H1 (cell line): ENCODE measurements at regions not wholly inside any gene's neighbourhood (a gene's known extent, or its start where the extent isn't known, plus 50 kb on each side); places are given as distances from the start of the nearest gene placed in this dataset.

ENCODE experiments used
- CTCF ChIA-PET: fragments of 300-600 bp; sonication (Branson Sonifier 250); formaldehyde crosslinking; loops from one replicate; lab custom pipeline; 2021; ENCODE audit not compliant: partially characterized antibody; lab: Charles Lee
- POLR2A ChIA-PET: fragments of 300-600 bp; sonication (Branson Sonifier 250); formaldehyde crosslinking; loops from one replicate; lab custom pipeline; 2021; ENCODE audit warnings: inconsistent platforms; ENCODE audit not compliant: partially characterized antibody; lab: Charles Lee
- DNase-seq, 2 experiments: peaks; one replicate each; pipeline versions ENCODE4 v3.0.0 to v3.0.0-alpha.2; 2010 to 2022; ENCODE audit warnings: low spot score in 2 of 2, low read depth in 1 of 2, mixed read lengths in 1 of 2
- FAIRE-seq: peaks from 2 replicates; lab custom pipeline; 2011; peaks lifted over from hg19 to GRCh38; lab: Jason Lieb, UNC
- H2AFZ ChIP-seq: 2 replicates; pipeline ENCODE4 v1.8.1; 2012; ENCODE audit warnings: low read length, inconsistent platforms
- H2AK5ac ChIP-seq: 2 replicates; pipeline ENCODE4 v1.6.1; 2013; ENCODE audit warnings: low read depth, low read length
- H2BK120ac ChIP-seq: replicated peaks from 2 replicates; pipeline ENCODE3; 2013; ENCODE audit warnings: low read depth, low read length, inconsistent platforms
- H2BK12ac ChIP-seq: 2 replicates; pipeline ENCODE4 v1.6.1; 2013; ENCODE audit warnings: low read depth, low read length
- H2BK15ac ChIP-seq: 2 replicates; pipeline ENCODE4 v1.6.1; 2013; ENCODE audit warnings: low read length
- H2BK20ac ChIP-seq: 2 replicates; pipeline ENCODE4 v1.6.1; 2013; ENCODE audit warnings: low read length
- H2BK5ac ChIP-seq: 2 replicates; pipeline ENCODE4 v1.6.1; 2013; ENCODE audit warnings: low read depth, low read length
- H3K14ac ChIP-seq: 2 replicates; pipeline ENCODE4 v1.6.1; 2013; ENCODE audit warnings: inconsistent platforms; ENCODE audit not compliant: insufficient read length
- H3K18ac ChIP-seq: 2 replicates; pipeline ENCODE4 v1.6.1; 2013; ENCODE audit warnings: low read length; ENCODE audit errors: extremely low read depth
- H3K23ac ChIP-seq: 2 replicates; pipeline ENCODE4 v1.6.1; 2013; ENCODE audit warnings: inconsistent platforms; ENCODE audit not compliant: insufficient read length
- H3K23me2 ChIP-seq: 2 replicates; pipeline ENCODE4 v1.6.1; 2013; ENCODE audit warnings: low read depth, low read length
- H3K27ac ChIP-seq: 2 replicates; pipeline ENCODE4 v1.6.1; 2011; ENCODE audit warnings: low read depth, low read length, inconsistent platforms
- H3K27me3 ChIP-seq, 4 experiments: replicated peaks in 1 of 4; 1 replicate in 1 of 4; 2 replicates in 3 of 4; pipeline versions ENCODE4 v1.6.1 to v1.8.1; 2011 to 2013; ENCODE audit warnings: low read length in 3 of 4, mild to moderate bottlenecking in 3 of 4, inconsistent platforms in 2 of 4, mixed read lengths in 2 of 4, moderate library complexity in 1 of 4; ENCODE audit not compliant: control insufficient read depth in 3 of 4, insufficient read depth in 3 of 4; ENCODE audit errors: extremely low read depth in 1 of 4
- H3K36me3 ChIP-seq, 4 experiments: 2 replicates each; pipeline versions ENCODE4 v1.6.1 to v1.8.1; 2011 to 2013; ENCODE audit warnings: mild to moderate bottlenecking in 4 of 4, low read length in 3 of 4, moderate library complexity in 2 of 4, control low read depth in 1 of 4, inconsistent platforms in 1 of 4; ENCODE audit not compliant: insufficient read depth in 4 of 4, control insufficient read depth in 2 of 4
- H3K4ac ChIP-seq: replicated peaks from 2 replicates; pipeline ENCODE3; 2013; ENCODE audit warnings: low read length, low read depth, mixed read lengths, inconsistent platforms; ENCODE audit not compliant: insufficient read length
- H3K4me1 ChIP-seq, 4 experiments: replicated peaks in 1 of 4; 1 replicate in 1 of 4; 2 replicates in 3 of 4; pipeline versions ENCODE4 v1.6.1 to v1.8.1; 2011 to 2013; ENCODE audit warnings: low read length in 3 of 4, inconsistent platforms in 2 of 4, mixed read lengths in 1 of 4; ENCODE audit not compliant: insufficient read depth in 4 of 4, control insufficient read depth in 3 of 4
- H3K4me2 ChIP-seq, 2 experiments: 2 replicates each; pipeline versions ENCODE4 v1.6.1 to v1.8.1; 2011 to 2013; ENCODE audit warnings: low read depth in 2 of 2, low read length in 2 of 2, control low read depth in 1 of 2, inconsistent platforms in 1 of 2, mild to moderate bottlenecking in 1 of 2; ENCODE audit not compliant: insufficient read depth in 1 of 2
- H3K4me3 ChIP-seq, 4 experiments: fragments of 200-600, 300-600 bp in 1 of 4; sonication (generic), shearing (Covaris generic), sonication (Bioruptor Twin) in 1 of 4; 2 replicates each; pipeline versions ENCODE4 v1.5.1 to v1.8.1; 2011 to 2016; ENCODE audit warnings: low read length in 4 of 4, low read depth in 3 of 4, control low read depth in 2 of 4, inconsistent platforms in 2 of 4, mild to moderate bottlenecking in 2 of 4, mixed read lengths in 1 of 4, moderate library complexity in 1 of 4; ENCODE audit not compliant: insufficient read depth in 2 of 4; ENCODE audit errors: extremely low read depth in 1 of 4
- H3K56ac ChIP-seq: replicated peaks from 2 replicates; pipeline ENCODE3; 2013; ENCODE audit warnings: low read depth, mild to moderate bottlenecking, mixed read lengths, low read length, inconsistent platforms; ENCODE audit not compliant: insufficient read length
- H3K79me1 ChIP-seq: 2 replicates; pipeline ENCODE4 v1.6.1; 2013; ENCODE audit warnings: low read depth, low read length, control low read depth
- H3K79me2 ChIP-seq, 2 experiments: 2 replicates each; pipeline versions ENCODE4 v1.6.1 to v1.8.1; 2012 to 2013; ENCODE audit warnings: low read length in 2 of 2, mild to moderate bottlenecking in 2 of 2, inconsistent platforms in 1 of 2; ENCODE audit not compliant: insufficient read depth in 2 of 2, control insufficient read depth in 1 of 2
- H3K9ac ChIP-seq, 4 experiments: replicated peaks in 1 of 4; 1 replicate in 1 of 4; 2 replicates in 3 of 4; pipeline versions ENCODE4 v1.6.1 to v1.8.1; 2011 to 2013; ENCODE audit warnings: low read depth in 3 of 4, low read length in 3 of 4, control low read depth in 2 of 4, mild to moderate bottlenecking in 2 of 4, moderate library complexity in 2 of 4, inconsistent platforms in 1 of 4; ENCODE audit errors: extremely low read depth in 1 of 4
- H3K9me3 ChIP-seq, 2 experiments: 2 replicates each; pipeline versions ENCODE4 v1.6.1 to v1.8.1; 2012 to 2013; ENCODE audit warnings: mild to moderate bottlenecking in 2 of 2, moderate library complexity in 2 of 2, control low read depth in 1 of 2, inconsistent platforms in 1 of 2, low read depth in 1 of 2, low read length in 1 of 2, mixed read lengths in 1 of 2; ENCODE audit not compliant: insufficient read depth in 2 of 2
- H4K20me1 ChIP-seq, 2 experiments: replicated peaks in 1 of 2; 2 replicates each; pipeline versions ENCODE3 to v1.8.1; 2011 to 2013; ENCODE audit warnings: inconsistent platforms in 2 of 2, low read length in 2 of 2, mild to moderate bottlenecking in 1 of 2; ENCODE audit not compliant: insufficient read depth in 2 of 2, control insufficient read depth in 1 of 2
- H4K5ac ChIP-seq: 2 replicates; pipeline ENCODE4 v1.6.1; 2013; ENCODE audit warnings: low read length, low read depth, mixed read lengths, inconsistent platforms; ENCODE audit not compliant: insufficient read length
- H4K8ac ChIP-seq: 2 replicates; pipeline ENCODE4 v1.8.0; 2013; ENCODE audit warnings: mild to moderate bottlenecking, moderate library complexity, low read length, inconsistent platforms; ENCODE audit not compliant: insufficient read depth; ENCODE audit errors: extremely low read depth
- H4K91ac ChIP-seq: replicated peaks from 2 replicates; pipeline ENCODE3; 2013; ENCODE audit warnings: low read length, mixed read lengths, inconsistent platforms; ENCODE audit not compliant: insufficient read length
- BCL11A ChIP-seq, 2 experiments: IDR thresholded peaks; one replicate each; pipeline ENCODE4 v1.6.1; 2011; ENCODE audit warnings: low read depth in 2 of 2, low read length in 2 of 2, mild to moderate bottlenecking in 2 of 2
- CBX5 ChIP-seq: fragments of 300-800, 300-1000 bp; sonication (generic); IDR thresholded peaks from 2 replicates; pipeline ENCODE4 v1.7.1; 2016; ENCODE audit warnings: antibody characterized with exemption, low read length, low read depth
- EZH2 ChIP-seq: fragments of 200-600 bp; sonication (generic); IDR thresholded peaks from 2 replicates; pipeline ENCODE4 v1.7.1; 2012; ENCODE audit warnings: low read depth, mild to moderate bottlenecking, moderate library complexity, low read length, inconsistent platforms; ENCODE audit not compliant: severe bottlenecking
- FOSL1 ChIP-seq: IDR thresholded peaks from 2 replicates; pipeline ENCODE4 v1.6.1; 2011; ENCODE audit warnings: mild to moderate bottlenecking, low read depth, low read length, moderate library complexity; ENCODE audit not compliant: insufficient read depth
- MAFK ChIP-seq: IDR thresholded peaks from 2 replicates; pipeline ENCODE4 v1.6.1; 2012; ENCODE audit warnings: low read depth, mild to moderate bottlenecking, improper control_type of control experiment, low read length
- POLR2A ChIP-seq, 2 experiments: IDR thresholded peaks; 1 replicate in 1 of 2; 2 replicates in 1 of 2; pipeline ENCODE4 v1.6.1; 2011; ENCODE audit warnings: low read depth in 2 of 2, low read length in 2 of 2, mild to moderate bottlenecking in 2 of 2; ENCODE audit errors: control extremely low read depth in 1 of 2
- RBBP5 ChIP-seq: IDR thresholded peaks from 2 replicates; pipeline ENCODE4 v1.7.1; 2012; ENCODE audit warnings: low read depth, mild to moderate bottlenecking, inconsistent platforms, low read length, moderate library complexity, borderline replicate concordance
- SAP30 ChIP-seq: fragments of 300-600 bp; sonication (generic); IDR thresholded peaks from 2 replicates; pipeline ENCODE4 v1.7.1; 2012; ENCODE audit warnings: low read length, moderate library complexity, mild to moderate bottlenecking, inconsistent platforms; ENCODE audit not compliant: insufficient read depth, insufficient replicate concordance
- TBP ChIP-seq: IDR thresholded peaks from 2 replicates; pipeline ENCODE4 v1.6.1; 2011; ENCODE audit warnings: low read depth, low read length, improper control_type of control experiment
- WGBS, 2 experiments: shearing (Covaris generic) in 1 of 2; methylation state at CpG; one replicate each; pipeline versions ENCODE4 v1.1.6 to v1.1.7; 2013 to 2015; ENCODE audit warnings: low lambda C conversion rate in 2 of 2, mixed read lengths in 2 of 2, inconsistent platforms in 1 of 2, low coverage in 1 of 2, missing lambda C conversion rate in 1 of 2; ENCODE audit not compliant: insufficient replicate concordance in 2 of 2, insufficient coverage in 1 of 2, insufficient read length in 1 of 2; ENCODE audit errors: extremely low coverage in 1 of 2, missing lambda C conversion rate in 1 of 2; 5-methylcytosine and 5-hydroxymethylcytosine counted together

DNA sequence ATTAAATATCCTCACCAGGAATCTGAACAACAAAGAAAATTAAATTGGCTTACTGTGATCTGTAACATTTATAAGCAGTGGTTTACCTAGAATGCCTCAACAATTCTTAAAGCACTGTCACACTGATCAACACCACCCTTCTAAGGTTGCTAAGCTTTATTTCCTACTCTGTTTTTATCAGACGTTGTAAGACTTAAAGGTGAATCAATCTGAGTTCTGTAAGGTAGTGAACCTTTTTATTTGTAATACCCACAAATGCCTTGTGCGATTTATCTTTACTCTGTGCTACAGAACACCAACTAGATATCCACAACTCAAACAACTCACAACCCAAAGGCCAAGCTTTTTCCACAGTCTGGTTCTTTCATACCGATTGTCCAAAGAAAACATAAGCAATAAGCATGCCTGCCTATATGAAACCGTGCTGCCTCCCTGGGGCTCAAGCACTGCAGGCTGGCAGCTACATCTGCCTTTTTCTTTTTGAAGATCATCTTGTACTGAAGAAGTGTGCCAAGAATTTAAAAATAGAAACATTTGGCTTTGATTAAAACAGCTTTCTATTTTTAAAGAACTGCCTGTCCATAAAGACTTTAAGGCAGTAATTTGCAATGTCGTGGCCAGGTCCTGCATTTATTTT is 490.7 kb downstream of the NUP35 start:
- H3K4me3 ChIP-seq: no peak overlapping the region
- H3K36me3 ChIP-seq: no peaks in the 10 kb centered on the region
- no peaks in the 10 kb centered on the region for H3K27me3 ChIP-seq
- H3K79me1 ChIP-seq: no peaks in the 10 kb centered on the region
- H2AFZ ChIP-seq: no peak overlapping the region; the same call in 1 of the 2 replicates
- CTCF ChIA-PET: interaction anchor here (0.9 kb wide), 1 partner anchor 10 kb away, joined by 3 read pairs; no protein-coding TSS in a partner anchor
- H3K18ac ChIP-seq: no peak overlapping the region
- no peaks in the 10 kb centered on the region for H3K9me3 ChIP-seq
- no peaks in the 10 kb centered on the region for H3K79me2 ChIP-seq
- H3K56ac ChIP-seq: no peak overlapping the region
- H3K23me2 ChIP-seq: no peaks in the 10 kb centered on the region
- H2BK15ac ChIP-seq: no peak overlapping the region; the same call in 1 of the 2 replicates
- peaks cover 0 to 2% (median 0%) of the 10 kb centered on the region in 4 experiments; a peak in 1 of 7 replicates for H3K4me1 ChIP-seq
- 90% methylated on average over 5 of the region's 5 CpGs; no CpG with 5 or more reads in 1 of the 2 experiments for WGBS, 2 experiments
- DNase-seq (no peak), FAIRE-seq (no peak)
- H2BK120ac ChIP-seq: no peak overlapping the region
- H3K4ac ChIP-seq: no peak overlapping the region
- H3K9ac ChIP-seq: no peak overlapping the region
- no peak overlapping the region for H3K23ac ChIP-seq
- H2BK5ac ChIP-seq: 0 out of 2 replicates have a peak overlapping the region, but pooled peaks have one; percentile 23
- H4K20me1 ChIP-seq: no peaks in the 10 kb centered on the region
- H4K8ac ChIP-seq: no peak overlapping the region
- no peak overlapping the region for H3K4me2 ChIP-seq
- TF ChIP-seq POLR2A (IDR thresholded peaks at IDR 0.05; ENCODE audit: control extremely low read depth in 1 of 2, low read depth in 2 of 2, low read length in 2 of 2): no peak
- no peak for TF ChIP-seq MAFK
- no peak for TF ChIP-seq BCL11A (IDR thresholded peaks at IDR 0.05; ENCODE audit: low read depth in 2 of 2, low read length in 2 of 2)
- TF ChIP-seq FOSL1: no peak
- no peak for TF ChIP-seq SAP30
- no peak for TF ChIP-seq CBX5
- TF ChIP-seq RBBP5: no peak
- TF ChIP-seq TBP: no peak
- no peak for TF ChIP-seq EZH2
- H2BK12ac ChIP-seq: no peak overlapping the region
- no peak overlapping the region for H2AK5ac ChIP-seq
- no peak overlapping the region for H3K14ac ChIP-seq
- POLR2A ChIA-PET: no interaction called here
- no peak overlapping the region for H4K91ac ChIP-seq
- H4K5ac ChIP-seq: no peak overlapping the region
- no peak overlapping the region for H3K27ac ChIP-seq
- no peak overlapping the region for H2BK20ac ChIP-seq
